ENCODE measurements at regions not wholly inside any gene's neighbourhood (a gene's known extent, or its start where the extent isn't known, plus 50 kb on each side); places are given as distances from the start of the nearest gene placed in this dataset.

- TF ChIP-seq CTCF (IDR thresholded peaks at IDR 0.05; ENCODE audit: low read depth, low read length, poor library complexity, severe bottlenecking) = no peak
- TF ChIP-seq EZH2phosphoT487 (IDR thresholded peaks at IDR 0.05; ENCODE audit: borderline replicate concordance, low read length) = no peak
Measured at GRCh38 chr7:91683823-91684222, 196.7 kb downstream of the MTERF1 start.

Measured in DOHH2 (cell line).